Omental fat pad (tissue), 3 donors: ENCODE measurements at regions not wholly inside any gene's neighbourhood (a gene's known extent, or its start where the extent isn't known, plus 50 kb on each side); places are given as distances from the start of the nearest gene placed in this dataset.

Experiments used
- ATAC-seq: fragments of 150-250 bp; one replicate; pipeline ENCODE4 v1.9.1; 2016; ENCODE audit warnings: mild to moderate bottlenecking, moderate library complexity; ENCODE audit not compliant: low FRiP score
- DNase-seq: peaks from one replicate; pipeline ENCODE4 v3.0.0-alpha.2; 2019; ENCODE audit warnings: low spot score
- TF ChIP-seq, protein P1 (sequence below), 3 donors: fragments of 450-650 bp; IDR thresholded peaks; one replicate each; pipeline ENCODE4 v1.5.1; 2016 to 2017; ENCODE audit warnings: antibody characterized with exemption in 3 of 3, mild to moderate bottlenecking in 3 of 3, moderate library complexity in 2 of 3

DNA sequence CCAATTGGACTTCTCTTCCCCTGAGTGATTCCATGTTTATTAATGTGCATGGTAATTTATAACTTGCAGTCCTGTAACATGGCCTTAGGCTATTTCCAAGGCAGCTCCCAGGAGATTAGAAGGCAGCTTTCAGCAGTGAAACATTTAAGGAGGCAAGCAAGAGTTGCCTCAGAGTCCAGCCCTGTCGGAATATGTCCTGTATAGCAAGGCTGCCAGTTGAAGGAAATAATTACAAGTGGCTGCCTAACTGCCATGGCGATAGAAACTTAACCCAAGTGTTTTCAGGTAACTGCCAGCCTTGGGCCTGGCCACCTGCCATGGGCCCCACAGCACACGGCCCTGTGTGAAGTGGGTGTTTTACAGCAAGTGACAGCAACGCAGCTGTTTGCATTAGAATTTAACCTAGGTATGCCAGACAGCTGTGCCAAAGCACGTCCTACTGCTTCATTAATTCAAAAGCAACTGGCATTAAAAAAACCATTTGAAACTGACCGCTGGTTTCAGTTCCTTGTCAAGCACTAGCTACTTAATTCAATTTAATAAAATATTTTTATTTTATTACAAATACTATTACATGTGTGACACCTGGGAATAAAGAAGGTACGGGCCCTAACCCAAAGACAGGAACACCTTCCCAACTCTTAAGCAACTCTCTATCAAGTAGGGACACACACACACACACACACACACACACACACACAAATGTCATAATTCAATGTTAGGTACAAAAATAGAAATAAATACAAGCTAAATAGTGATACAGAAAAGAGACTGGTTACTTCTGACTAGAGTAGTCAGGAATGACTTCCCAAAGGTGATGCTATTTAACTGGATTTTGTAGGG, 151.8 kb upstream of the HEY2 start:
- DNase-seq (no peak), ATAC-seq (no peak)
- TF ChIP-seq, protein P1, sequence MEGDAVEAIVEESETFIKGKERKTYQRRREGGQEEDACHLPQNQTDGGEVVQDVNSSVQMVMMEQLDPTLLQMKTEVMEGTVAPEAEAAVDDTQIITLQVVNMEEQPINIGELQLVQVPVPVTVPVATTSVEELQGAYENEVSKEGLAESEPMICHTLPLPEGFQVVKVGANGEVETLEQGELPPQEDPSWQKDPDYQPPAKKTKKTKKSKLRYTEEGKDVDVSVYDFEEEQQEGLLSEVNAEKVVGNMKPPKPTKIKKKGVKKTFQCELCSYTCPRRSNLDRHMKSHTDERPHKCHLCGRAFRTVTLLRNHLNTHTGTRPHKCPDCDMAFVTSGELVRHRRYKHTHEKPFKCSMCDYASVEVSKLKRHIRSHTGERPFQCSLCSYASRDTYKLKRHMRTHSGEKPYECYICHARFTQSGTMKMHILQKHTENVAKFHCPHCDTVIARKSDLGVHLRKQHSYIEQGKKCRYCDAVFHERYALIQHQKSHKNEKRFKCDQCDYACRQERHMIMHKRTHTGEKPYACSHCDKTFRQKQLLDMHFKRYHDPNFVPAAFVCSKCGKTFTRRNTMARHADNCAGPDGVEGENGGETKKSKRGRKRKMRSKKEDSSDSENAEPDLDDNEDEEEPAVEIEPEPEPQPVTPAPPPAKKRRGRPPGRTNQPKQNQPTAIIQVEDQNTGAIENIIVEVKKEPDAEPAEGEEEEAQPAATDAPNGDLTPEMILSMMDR (IDR thresholded peaks at IDR 0.05), result no peak

DNA sequence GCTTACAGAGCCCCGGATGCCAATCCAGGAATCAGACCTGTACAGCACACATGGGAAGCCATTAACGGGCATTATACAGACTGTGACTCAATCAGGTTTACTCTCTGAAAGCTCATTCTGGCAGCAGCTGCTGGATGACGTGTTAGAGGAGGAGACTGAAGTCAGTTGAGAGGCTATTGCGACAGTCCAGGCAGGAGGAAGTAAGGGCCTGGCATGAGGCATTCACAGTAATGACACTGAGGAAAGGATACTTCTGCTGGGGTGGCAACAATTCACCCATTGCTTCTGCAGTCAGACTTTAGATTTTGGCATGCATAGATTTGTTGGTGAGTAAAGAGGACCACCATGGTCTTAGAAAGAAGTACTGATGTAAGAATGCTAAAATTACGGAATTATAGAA, 151.0 kb upstream of the HEY2 start:
- DNase-seq, result no peak
- ATAC-seq, result no peak
- TF ChIP-seq, protein P1 (IDR thresholded peaks at IDR 0.05), result no peak

DNA sequence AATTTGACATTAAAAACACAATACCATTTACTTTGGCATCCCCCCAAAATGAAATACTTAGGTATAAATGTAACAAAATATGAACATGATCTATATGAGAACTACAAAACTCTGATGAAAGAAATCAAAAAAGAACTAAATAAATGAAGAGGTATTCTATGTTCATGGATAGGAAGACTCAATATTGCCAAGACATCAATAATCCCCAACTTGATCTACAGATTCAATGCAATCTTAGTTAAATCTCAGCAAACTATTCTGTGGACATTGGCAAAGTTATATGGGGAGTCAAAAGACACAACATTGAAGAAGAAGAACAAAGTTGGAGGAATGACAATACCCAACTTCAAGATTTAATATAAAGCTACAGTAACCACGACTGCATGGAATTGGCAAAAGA, 145.2 kb upstream of the HEY2 start:
- ATAC-seq, result no peak
- DNase-seq, result no peak
- TF ChIP-seq, protein P1 (IDR thresholded peaks at IDR 0.05), result no peak

GRCh38 chr6:125611573-125612344, 137.7 kb upstream of the HEY2 start:
- ATAC-seq, result no peak
- TF ChIP-seq, protein P1 (IDR thresholded peaks at IDR 0.05), result no peak
- DNase-seq, result no peak

DNA sequence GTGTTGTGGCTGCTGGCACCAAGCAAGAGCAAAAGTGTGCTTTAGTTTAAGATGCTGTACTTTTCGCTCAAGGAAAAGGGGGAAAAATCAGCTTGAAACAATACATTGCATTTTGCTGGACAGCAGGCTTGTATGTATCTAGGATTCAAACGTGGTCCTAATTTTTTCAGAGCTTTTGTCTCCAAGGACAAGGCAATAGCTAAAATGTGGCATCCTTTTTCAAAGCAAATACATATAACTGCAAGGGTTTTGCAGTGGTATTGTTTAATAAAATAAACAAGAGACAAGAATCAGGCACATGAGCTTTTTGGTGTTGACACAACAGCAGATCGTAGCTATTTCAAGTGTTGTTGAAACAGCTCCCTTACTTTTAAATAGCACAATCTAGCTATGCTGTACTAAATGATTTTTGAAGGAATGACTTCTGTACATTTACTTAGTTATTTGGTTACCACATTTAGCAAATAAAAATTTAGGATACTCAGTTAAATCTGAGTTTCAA, 137.0 kb upstream of the HEY2 start:
- TF ChIP-seq, protein P1 (IDR thresholded peaks at IDR 0.05), result no peak
- ATAC-seq, result no peak
- DNase-seq, result no peak

DNA sequence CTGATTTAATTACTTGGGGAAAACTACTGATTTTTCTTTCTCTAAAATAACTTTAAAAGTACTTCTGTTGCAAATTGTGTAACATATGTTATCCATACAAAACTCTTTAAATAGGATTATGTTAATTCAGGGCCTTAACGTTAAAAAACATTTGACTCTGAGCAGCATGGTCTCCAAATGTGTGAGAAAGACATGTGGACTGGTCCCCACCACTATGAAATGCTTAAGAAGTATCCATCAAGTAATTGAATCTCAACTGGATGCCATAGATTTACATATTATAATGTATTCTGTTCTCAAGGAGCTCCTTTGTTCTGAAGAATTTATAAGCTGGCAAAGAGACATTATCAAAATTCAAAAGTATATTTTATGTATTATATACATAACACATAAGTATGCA, 130.8 kb upstream of the HEY2 start:
- ATAC-seq (no peak), DNase-seq (no peak)
- TF ChIP-seq, protein P1 (IDR thresholded peaks at IDR 0.05), result no peak
